ENCODE measurements at regions not wholly inside any gene's neighbourhood (a gene's known extent, or its start where the extent isn't known, plus 50 kb on each side); places are given as distances from the start of the nearest gene placed in this dataset.
"Not testable (repeated sequence)": the region's sequence is repeated elsewhere in the genome, so short reads cannot be mapped to it uniquely, and the experiment has no call there.

GRCh38 chr10:28442403-28442802 lies 90.5 kb upstream of the WAC start:
- Histone ChIP-seq H3K27me3 (ENCODE audit: control insufficient read depth, insufficient read depth, low read length) (no peaks in the 10 kb centered on the region), H3K4me3 (ENCODE audit: low read length) (no peak overlapping the region), H3K4me1 (ENCODE audit: control insufficient read depth, insufficient read depth, low read length) (no peaks in the 10 kb centered on the region), H3K36me3 (ENCODE audit: control insufficient read depth, insufficient read depth, low read length) (no peaks in the 10 kb centered on the region), H3K9me3 (ENCODE audit: control insufficient read depth, low read depth, low read length) (no peaks in the 10 kb centered on the region), H3K27ac (ENCODE audit: low read length) (no peak overlapping the region)
- no peak for DNase-seq
- WGBS (ENCODE audit: insufficient coverage, low lambda C conversion rate) = no CpG with 5 or more reads among the region's 3 CpGs

GRCh38 chr10:28444031-28444430 lies 88.9 kb upstream of the WAC start:
- Histone ChIP-seq H3K9me3 (ENCODE audit: control insufficient read depth, low read depth, low read length) (no peaks in the 10 kb centered on the region), H3K4me3 (ENCODE audit: low read length) (no peak overlapping the region), H3K27me3 (ENCODE audit: control insufficient read depth, insufficient read depth, low read length) (no peaks in the 10 kb centered on the region), H3K36me3 (ENCODE audit: control insufficient read depth, insufficient read depth, low read length) (no peaks in the 10 kb centered on the region), H3K27ac (ENCODE audit: low read length) (no peak overlapping the region), H3K4me1 (ENCODE audit: control insufficient read depth, insufficient read depth, low read length) (no peaks in the 10 kb centered on the region)
- WGBS (ENCODE audit: insufficient coverage, low lambda C conversion rate) = no CpG with 5 or more reads among the region's 3 CpGs
- no peak for DNase-seq

DNA sequence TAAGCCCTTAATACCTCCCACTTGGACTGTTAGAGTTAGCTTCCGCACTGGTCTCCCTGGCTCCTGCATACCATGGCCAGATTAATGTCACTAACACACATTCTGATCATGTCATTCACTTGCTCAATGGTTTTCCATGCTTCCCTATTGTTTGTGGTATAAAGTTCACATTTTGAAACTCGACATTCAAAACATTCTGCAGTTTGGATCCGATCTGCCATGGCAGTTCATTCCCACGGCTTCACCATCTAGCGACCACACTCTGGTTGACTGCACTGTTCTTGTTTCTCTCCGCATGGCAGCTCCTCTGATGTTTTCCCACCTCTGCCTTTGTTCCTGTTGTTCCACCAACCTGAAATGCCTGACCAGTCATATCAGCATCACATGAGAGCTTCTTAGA lies 87.4 kb upstream of the WAC start:
- Histone ChIP-seq H3K4me3 (ENCODE audit: low read length) (no peak overlapping the region), H3K36me3 (ENCODE audit: control insufficient read depth, insufficient read depth, low read length) (no peaks in the 10 kb centered on the region), H3K9me3 (ENCODE audit: control insufficient read depth, low read depth, low read length) (no peaks in the 10 kb centered on the region), H3K27ac (ENCODE audit: low read length) (no peak overlapping the region), H3K27me3 (ENCODE audit: control insufficient read depth, insufficient read depth, low read length) (no peaks in the 10 kb centered on the region), H3K4me1 (ENCODE audit: control insufficient read depth, insufficient read depth, low read length) (no peaks in the 10 kb centered on the region)
- DNase-seq = no peak
- no CpG with 5 or more reads among the region's 6 CpGs for WGBS (ENCODE audit: insufficient coverage, low lambda C conversion rate)

- H3K4me1 ChIP-seq (ENCODE audit: control insufficient read depth, insufficient read depth, low read length) = no peaks in the 10 kb centered on the region
- no peaks in the 10 kb centered on the region for H3K36me3 ChIP-seq (ENCODE audit: control insufficient read depth, insufficient read depth, low read length)
- H3K27me3 ChIP-seq (ENCODE audit: control insufficient read depth, insufficient read depth, low read length) = no peaks in the 10 kb centered on the region
- H3K9me3 ChIP-seq (ENCODE audit: control insufficient read depth, low read depth, low read length) = no peaks in the 10 kb centered on the region
- DNase-seq = no peak
- no peak overlapping the region for H3K27ac ChIP-seq (ENCODE audit: low read length)
- H3K4me3 ChIP-seq (ENCODE audit: low read length) = no peak overlapping the region
- WGBS (ENCODE audit: insufficient coverage, low lambda C conversion rate) = 83% methylated on average over 1 of the region's 1 CpG
These were observed 83.5 kb upstream of the WAC start for GRCh38 chr10:28449382-28449781.

GRCh38 chr10:28449926-28450325 lies 83.0 kb upstream of the WAC start:
- Histone ChIP-seq H3K9me3 (ENCODE audit: control insufficient read depth, low read depth, low read length) (no peaks in the 10 kb centered on the region), H3K4me3 (ENCODE audit: low read length) (no peak overlapping the region), H3K27me3 (ENCODE audit: control insufficient read depth, insufficient read depth, low read length) (no peaks in the 10 kb centered on the region), H3K27ac (ENCODE audit: low read length) (no peak overlapping the region), H3K4me1 (ENCODE audit: control insufficient read depth, insufficient read depth, low read length) (no peaks in the 10 kb centered on the region), H3K36me3 (ENCODE audit: control insufficient read depth, insufficient read depth, low read length) (no peaks in the 10 kb centered on the region)
- no peak for DNase-seq
- WGBS (ENCODE audit: insufficient coverage, low lambda C conversion rate) = 40% methylated on average over 1 of the region's 1 CpG

GRCh38 chr10:28453926-28454325 lies 79.0 kb upstream of the WAC start:
- WGBS (ENCODE audit: insufficient coverage, low lambda C conversion rate) = no CpG with 5 or more reads among the region's 1 CpG
- no peaks in the 10 kb centered on the region for H3K36me3 ChIP-seq (ENCODE audit: control insufficient read depth, insufficient read depth, low read length)
- H3K4me3 ChIP-seq (ENCODE audit: low read length) = no peak overlapping the region
- H3K9me3 ChIP-seq (ENCODE audit: control insufficient read depth, low read depth, low read length) = no peaks in the 10 kb centered on the region
- DNase-seq = no peak
- no peaks in the 10 kb centered on the region for H3K27me3 ChIP-seq (ENCODE audit: control insufficient read depth, insufficient read depth, low read length)
- no peak overlapping the region for H3K27ac ChIP-seq (ENCODE audit: low read length)
- no peaks in the 10 kb centered on the region for H3K4me1 ChIP-seq (ENCODE audit: control insufficient read depth, insufficient read depth, low read length)

DNA sequence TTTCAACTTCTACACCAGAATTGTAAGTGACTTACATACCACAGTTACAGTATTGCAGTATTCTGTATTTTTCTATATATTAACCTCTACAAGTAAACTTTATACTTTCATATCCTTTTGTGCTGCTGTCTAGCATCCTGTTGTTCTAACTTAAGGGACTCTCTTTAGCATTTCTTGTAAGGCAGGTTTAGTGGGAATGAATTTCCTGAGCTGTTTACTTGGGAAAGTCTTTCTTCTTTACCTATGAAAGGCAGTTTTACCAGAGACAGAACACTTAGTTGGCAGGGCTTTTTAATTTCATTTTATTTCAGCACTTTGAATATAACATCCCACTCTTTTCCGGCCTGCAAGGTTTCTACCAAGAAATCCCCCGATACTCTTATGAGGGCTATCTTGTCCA lies 75.8 kb upstream of the WAC start:
- no peak for DNase-seq
- H3K4me1 ChIP-seq (ENCODE audit: control insufficient read depth, insufficient read depth, low read length) = no peaks in the 10 kb centered on the region
- no peaks in the 10 kb centered on the region for H3K36me3 ChIP-seq (ENCODE audit: control insufficient read depth, insufficient read depth, low read length)
- H3K27me3 ChIP-seq (ENCODE audit: control insufficient read depth, insufficient read depth, low read length) = no peaks in the 10 kb centered on the region
- no peak overlapping the region for H3K4me3 ChIP-seq (ENCODE audit: low read length)
- no peak overlapping the region for H3K27ac ChIP-seq (ENCODE audit: low read length)
- 88% methylated on average over 2 of the region's 2 CpGs for WGBS (ENCODE audit: insufficient coverage, low lambda C conversion rate)
- no peaks in the 10 kb centered on the region for H3K9me3 ChIP-seq (ENCODE audit: control insufficient read depth, low read depth, low read length)

DNA sequence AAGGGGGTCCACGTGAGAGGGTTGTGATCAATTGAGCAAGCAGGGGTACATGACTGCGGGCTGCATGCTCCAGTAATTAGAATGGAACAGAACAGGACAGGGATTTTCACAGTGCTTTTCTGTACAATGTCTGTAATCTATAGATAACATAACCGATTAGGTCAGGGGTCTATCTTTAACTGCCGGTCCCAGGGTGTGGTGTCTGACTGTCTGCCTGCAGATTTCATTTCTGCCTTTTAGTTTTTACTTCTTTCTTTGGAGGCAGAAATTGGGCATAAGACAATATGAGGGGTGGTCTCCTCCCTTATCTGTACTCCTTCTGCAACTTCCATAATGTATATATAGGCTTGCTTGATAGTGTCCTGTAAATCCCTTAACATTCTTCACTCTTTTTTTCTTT lies 75.0 kb upstream of the WAC start:
- not testable (repeated sequence) for H3K4me1 ChIP-seq (ENCODE audit: control insufficient read depth, insufficient read depth, low read length); H3K36me3 ChIP-seq (ENCODE audit: control insufficient read depth, insufficient read depth, low read length); H3K27ac ChIP-seq (ENCODE audit: low read length); H3K27me3 ChIP-seq (ENCODE audit: control insufficient read depth, insufficient read depth, low read length); DNase-seq; H3K4me3 ChIP-seq (ENCODE audit: low read length); H3K9me3 ChIP-seq (ENCODE audit: control insufficient read depth, low read depth, low read length)
- no CpG with 5 or more reads among the region's 4 CpGs for WGBS (ENCODE audit: insufficient coverage, low lambda C conversion rate)

GRCh38 chr10:28459453-28460144 lies 73.3 kb upstream of the WAC start:
- Histone ChIP-seq H3K4me3 (ENCODE audit: low read length) (no peak overlapping the region), H3K9me3 (ENCODE audit: control insufficient read depth, low read depth, low read length) (no peaks in the 10 kb centered on the region), H3K27ac (ENCODE audit: low read length) (no peak overlapping the region), H3K27me3 (ENCODE audit: control insufficient read depth, insufficient read depth, low read length) (no peaks in the 10 kb centered on the region), H3K36me3 (ENCODE audit: control insufficient read depth, insufficient read depth, low read length) (no peaks in the 10 kb centered on the region), H3K4me1 (ENCODE audit: control insufficient read depth, insufficient read depth, low read length) (no peaks in the 10 kb centered on the region)
- WGBS (ENCODE audit: insufficient coverage, low lambda C conversion rate) = no CpG with 5 or more reads among the region's 4 CpGs
- DNase-seq = no peak

GRCh38 chr10:28463141-28463540 lies 69.8 kb upstream of the WAC start:
- H3K27ac ChIP-seq (ENCODE audit: low read length) = no peak overlapping the region
- no peaks in the 10 kb centered on the region for H3K36me3 ChIP-seq (ENCODE audit: control insufficient read depth, insufficient read depth, low read length)
- no peaks in the 10 kb centered on the region for H3K4me1 ChIP-seq (ENCODE audit: control insufficient read depth, insufficient read depth, low read length)
- no peak for DNase-seq
- no peaks in the 10 kb centered on the region for H3K27me3 ChIP-seq (ENCODE audit: control insufficient read depth, insufficient read depth, low read length)
- no peak overlapping the region for H3K4me3 ChIP-seq (ENCODE audit: low read length)
- no peaks in the 10 kb centered on the region for H3K9me3 ChIP-seq (ENCODE audit: control insufficient read depth, low read depth, low read length)
- no CpG with 5 or more reads among the region's 2 CpGs for WGBS (ENCODE audit: insufficient coverage, low lambda C conversion rate)

- Histone ChIP-seq H3K9me3 (ENCODE audit: control insufficient read depth, low read depth, low read length) (no peaks in the 10 kb centered on the region), H3K27me3 (ENCODE audit: control insufficient read depth, insufficient read depth, low read length) (no peaks in the 10 kb centered on the region), H3K4me1 (ENCODE audit: control insufficient read depth, insufficient read depth, low read length) (no peaks in the 10 kb centered on the region), H3K27ac (ENCODE audit: low read length) (no peak overlapping the region), H3K36me3 (ENCODE audit: control insufficient read depth, insufficient read depth, low read length) (no peaks in the 10 kb centered on the region), H3K4me3 (ENCODE audit: low read length) (no peak overlapping the region)
- no peak for DNase-seq
- WGBS (ENCODE audit: insufficient coverage, low lambda C conversion rate) = no CpG with 5 or more reads among the region's 9 CpGs
These were observed 69.1 kb upstream of the WAC start for GRCh38 chr10:28463676-28464395.
